ENCODE measurements at regions not wholly inside any gene's neighbourhood (a gene's known extent, or its start where the extent isn't known, plus 50 kb on each side); places are given as distances from the start of the nearest gene placed in this dataset.
"Not testable (repeated sequence)": the region's sequence is repeated elsewhere in the genome, so short reads cannot be mapped to it uniquely, and the experiment has no call there.

DNA sequence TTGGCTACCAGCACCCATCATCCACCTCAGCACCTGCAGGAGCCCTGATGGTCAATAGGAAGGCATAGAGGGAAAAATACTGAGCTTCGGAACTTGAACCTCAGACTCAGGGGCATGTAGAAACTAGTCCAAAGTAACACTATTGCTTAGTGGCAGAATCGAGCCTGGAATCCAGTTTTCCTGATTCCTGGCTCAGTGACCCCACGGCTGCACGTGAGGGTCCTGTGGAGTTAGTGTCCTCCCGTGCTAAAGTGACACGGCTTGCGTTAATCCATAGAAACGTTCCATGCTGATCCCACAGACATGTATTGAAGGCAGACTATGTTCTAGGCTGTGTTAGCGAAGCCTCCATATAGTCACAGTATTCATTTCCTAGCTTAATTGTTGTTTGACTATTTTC is 747.0 kb upstream of the TPTE start:
- Histone ChIP-seq H3K27ac (no peak overlapping the region), H3K4me3 (replicated peaks in 1 of 3) (no peak overlapping the region), H3K4me1 (no peaks in the 10 kb centered on the region), H3K36me3 (no peaks in the 10 kb centered on the region), H3K9me3 (no peaks in the 10 kb centered on the region), H3K27me3 (no peaks in the 10 kb centered on the region)
- DNase-seq = no peak
- intact Hi-C loops (cut with DNase I) = no loop called here
- TF ChIP-seq, protein P1, sequence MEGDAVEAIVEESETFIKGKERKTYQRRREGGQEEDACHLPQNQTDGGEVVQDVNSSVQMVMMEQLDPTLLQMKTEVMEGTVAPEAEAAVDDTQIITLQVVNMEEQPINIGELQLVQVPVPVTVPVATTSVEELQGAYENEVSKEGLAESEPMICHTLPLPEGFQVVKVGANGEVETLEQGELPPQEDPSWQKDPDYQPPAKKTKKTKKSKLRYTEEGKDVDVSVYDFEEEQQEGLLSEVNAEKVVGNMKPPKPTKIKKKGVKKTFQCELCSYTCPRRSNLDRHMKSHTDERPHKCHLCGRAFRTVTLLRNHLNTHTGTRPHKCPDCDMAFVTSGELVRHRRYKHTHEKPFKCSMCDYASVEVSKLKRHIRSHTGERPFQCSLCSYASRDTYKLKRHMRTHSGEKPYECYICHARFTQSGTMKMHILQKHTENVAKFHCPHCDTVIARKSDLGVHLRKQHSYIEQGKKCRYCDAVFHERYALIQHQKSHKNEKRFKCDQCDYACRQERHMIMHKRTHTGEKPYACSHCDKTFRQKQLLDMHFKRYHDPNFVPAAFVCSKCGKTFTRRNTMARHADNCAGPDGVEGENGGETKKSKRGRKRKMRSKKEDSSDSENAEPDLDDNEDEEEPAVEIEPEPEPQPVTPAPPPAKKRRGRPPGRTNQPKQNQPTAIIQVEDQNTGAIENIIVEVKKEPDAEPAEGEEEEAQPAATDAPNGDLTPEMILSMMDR (IDR thresholded peaks at IDR 0.05) = no peak
- TF ChIP-seq POLR2A (IDR thresholded peaks at IDR 0.05) = no peak
- WGBS, 2 donors = 67 to 69% methylated on average over 9 of the region's 9 CpGs

DNA sequence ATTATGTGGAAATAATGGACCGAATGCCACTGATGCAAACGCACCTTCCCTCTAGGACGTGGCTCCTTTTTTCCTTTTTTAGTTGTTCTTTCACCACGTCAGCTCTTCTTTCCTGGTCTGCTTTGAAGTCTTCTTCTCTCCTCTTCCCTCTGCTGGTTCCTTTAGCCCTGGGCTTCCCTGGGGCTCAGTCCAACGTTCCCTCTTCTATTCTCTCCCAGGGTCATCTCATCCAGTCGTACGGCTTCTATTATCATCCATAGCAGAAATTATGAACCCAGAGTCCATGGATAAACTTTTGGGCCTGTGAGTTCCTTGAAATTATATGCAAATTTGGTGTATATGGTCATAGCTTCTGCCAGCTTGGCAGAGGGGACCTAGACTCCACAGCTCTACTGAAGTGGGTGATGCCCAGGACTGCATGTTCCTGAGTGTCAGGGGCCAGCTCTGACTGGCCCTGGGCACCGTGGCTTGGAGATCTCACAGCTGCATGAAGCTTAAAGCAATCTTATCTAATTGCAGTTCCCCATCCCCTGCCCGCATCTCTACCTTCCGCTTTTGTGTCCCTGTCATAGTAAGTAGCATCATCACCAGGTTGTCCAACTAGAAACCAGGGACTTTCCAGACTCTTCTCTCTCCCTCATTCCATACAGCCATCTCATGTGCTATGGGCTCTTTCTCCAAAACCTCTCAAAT is 746.3 kb upstream of the TPTE start:
- H3K27me3 ChIP-seq; H3K36me3 ChIP-seq; H3K9me3 ChIP-seq; intact Hi-C loops (cut with DNase I); H3K27ac ChIP-seq; H3K4me3 ChIP-seq (replicated peaks in 1 of 3); DNase-seq; H3K4me1 ChIP-seq: not testable (repeated sequence)
- WGBS, 2 donors = 64 to 73% methylated on average over 10 of the region's 10 CpGs

DNA sequence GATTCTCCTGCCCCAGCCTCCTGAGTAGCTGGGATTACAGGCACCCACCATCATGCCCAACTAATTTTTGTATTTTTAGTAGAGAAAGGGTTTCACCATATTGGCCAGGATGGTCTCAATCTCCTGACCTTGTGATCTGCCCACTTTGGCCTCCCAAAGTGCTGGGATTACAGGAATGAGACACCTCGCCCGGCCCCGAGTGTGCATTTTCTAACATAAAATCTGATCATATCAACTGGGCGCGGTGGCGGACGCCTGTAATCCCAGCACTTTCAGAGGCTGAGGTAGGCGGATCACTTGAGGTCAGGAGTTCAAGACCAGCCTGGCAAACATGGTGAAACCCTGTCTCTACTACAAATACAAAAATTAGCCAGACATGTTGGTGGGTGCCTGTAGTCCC is 745.5 kb upstream of the TPTE start:
- WGBS, 2 donors = 70 to 74% methylated on average over 8 of the region's 8 CpGs
- H3K27me3 ChIP-seq; intact Hi-C loops (cut with DNase I); H3K4me3 ChIP-seq (replicated peaks in 1 of 3); H3K4me1 ChIP-seq; H3K36me3 ChIP-seq; DNase-seq; H3K27ac ChIP-seq; H3K9me3 ChIP-seq: not testable (repeated sequence)

DNA sequence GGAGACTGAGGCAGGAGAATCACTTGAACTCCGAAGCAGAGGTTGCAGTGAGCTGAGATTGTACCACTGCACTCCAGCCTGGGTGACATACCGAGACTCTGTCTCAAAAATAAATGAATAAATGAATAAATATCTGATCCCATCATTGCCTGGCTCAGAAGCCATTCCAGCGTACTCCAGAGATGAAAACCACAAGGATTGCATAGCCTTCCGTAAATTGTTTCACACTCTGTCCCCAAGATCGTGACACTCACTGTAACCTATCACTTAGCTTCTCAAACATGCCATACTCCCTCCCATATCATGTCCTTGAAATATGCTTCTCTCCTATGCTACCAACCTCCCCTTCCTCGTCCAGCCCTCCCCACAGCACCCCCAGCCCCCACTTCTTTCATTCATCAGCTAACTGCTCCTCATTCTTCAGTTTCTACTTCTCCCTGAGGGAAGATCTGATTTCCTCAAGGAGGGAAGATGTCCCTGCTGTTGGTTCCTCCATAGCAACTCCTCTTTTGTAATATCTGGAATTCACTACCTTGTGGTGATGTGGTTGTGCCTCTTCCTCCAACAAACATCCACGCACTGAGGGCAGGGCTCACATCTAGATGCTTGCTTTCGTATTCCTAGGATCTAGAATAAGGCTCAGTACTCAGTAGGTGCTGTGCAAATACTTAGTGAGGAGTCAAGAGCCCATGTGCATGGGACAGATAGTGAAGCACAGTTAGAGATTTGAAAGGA is 744.9 kb upstream of the TPTE start:
- H3K9me3 ChIP-seq; intact Hi-C loops (cut with DNase I); H3K4me1 ChIP-seq; H3K4me3 ChIP-seq (replicated peaks in 1 of 3); H3K27ac ChIP-seq; H3K36me3 ChIP-seq; DNase-seq; H3K27me3 ChIP-seq: not testable (repeated sequence)
- WGBS, 2 donors = 51% methylated on average over 8 of the region's 8 CpGs

DNA sequence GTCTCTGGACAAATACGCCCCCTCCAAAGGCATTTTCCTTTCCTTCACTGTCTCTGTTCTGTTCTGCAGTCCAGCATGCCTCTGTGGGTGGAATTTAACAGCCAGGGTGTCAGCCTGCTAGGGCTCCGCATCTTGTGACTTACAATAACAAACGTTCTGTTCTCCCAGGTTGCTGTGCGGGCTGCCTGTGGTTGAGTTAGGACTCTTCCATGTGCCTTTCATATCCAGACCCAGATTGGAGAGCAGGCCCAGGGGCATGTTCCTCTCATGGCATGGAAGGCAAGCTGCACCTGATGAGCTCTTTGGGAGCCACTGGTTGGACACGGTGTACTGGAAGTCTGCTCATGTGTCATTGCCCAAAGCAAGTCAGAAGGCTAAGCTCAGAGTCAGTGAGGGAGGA is 742.8 kb upstream of the TPTE start:
- intact Hi-C loops (cut with DNase I); H3K4me1 ChIP-seq; H3K27me3 ChIP-seq; H3K36me3 ChIP-seq; H3K27ac ChIP-seq; H3K9me3 ChIP-seq; H3K4me3 ChIP-seq (replicated peaks in 1 of 3); DNase-seq: not testable (repeated sequence)
- 72 to 74% methylated on average over 5 of the region's 5 CpGs for WGBS, 2 donors

DNA sequence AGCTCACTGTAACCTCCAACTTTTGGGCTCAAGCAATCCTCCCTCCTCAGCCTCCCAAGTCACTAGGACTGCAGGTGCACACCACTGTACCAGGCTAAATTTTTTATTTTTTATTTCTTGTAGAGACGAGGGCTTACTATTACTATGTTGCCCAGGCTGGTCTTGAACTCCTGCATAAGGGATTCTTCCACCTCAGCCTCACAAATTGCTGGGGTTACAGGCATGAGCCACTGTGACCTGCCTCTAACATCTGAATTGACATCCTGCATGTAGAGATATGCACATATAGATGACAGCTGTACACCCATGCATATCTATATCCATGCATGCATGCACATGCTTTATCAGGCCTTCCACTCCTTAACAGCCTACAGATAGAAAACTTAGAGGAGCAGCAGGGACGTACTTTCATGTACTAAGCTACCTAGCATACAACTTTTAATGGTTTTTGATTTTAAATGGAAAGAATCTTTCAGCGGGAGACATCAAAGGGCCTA is 740.9 kb upstream of the TPTE start:
- intact Hi-C loops (cut with DNase I) = no loop called here
- TF ChIP-seq, protein P1 (IDR thresholded peaks at IDR 0.05) = no peak
- Histone ChIP-seq H3K4me1 (no peaks in the 10 kb centered on the region), H3K27ac (no peak overlapping the region), H3K36me3 (no peaks in the 10 kb centered on the region), H3K4me3 (replicated peaks in 1 of 3) (no peak overlapping the region), H3K9me3 (no peaks in the 10 kb centered on the region), H3K27me3 (no peaks in the 10 kb centered on the region)
- WGBS, 2 donors = 37 to 47% methylated on average over 3 of the region's 3 CpGs
- DNase-seq = no peak

DNA sequence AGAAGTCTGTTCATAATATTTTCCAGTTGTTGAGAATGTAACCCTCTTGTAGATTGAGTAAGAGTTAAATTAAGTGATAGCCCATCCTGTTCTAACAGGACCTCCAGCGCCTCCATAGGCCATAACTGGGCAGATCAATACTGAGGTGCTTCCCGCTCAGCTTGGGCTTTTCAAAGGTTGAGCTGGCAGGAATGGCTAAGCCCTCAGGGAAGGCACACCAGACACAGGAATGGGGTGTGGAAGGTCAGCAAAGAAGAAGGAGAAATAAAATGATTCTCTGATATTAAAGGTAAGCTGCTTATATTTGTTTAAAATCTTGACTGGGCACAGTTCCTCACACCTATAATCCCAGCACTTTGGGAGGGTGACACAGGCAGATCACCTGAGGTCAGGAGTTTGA is 737.8 kb upstream of the TPTE start:
- H3K27ac ChIP-seq; DNase-seq; intact Hi-C loops (cut with DNase I); H3K36me3 ChIP-seq; H3K4me1 ChIP-seq; H3K27me3 ChIP-seq; H3K4me3 ChIP-seq (replicated peaks in 1 of 3); H3K9me3 ChIP-seq: not testable (repeated sequence)
- 32 to 35% methylated on average over 2 of the region's 2 CpGs for WGBS, 2 donors

DNA sequence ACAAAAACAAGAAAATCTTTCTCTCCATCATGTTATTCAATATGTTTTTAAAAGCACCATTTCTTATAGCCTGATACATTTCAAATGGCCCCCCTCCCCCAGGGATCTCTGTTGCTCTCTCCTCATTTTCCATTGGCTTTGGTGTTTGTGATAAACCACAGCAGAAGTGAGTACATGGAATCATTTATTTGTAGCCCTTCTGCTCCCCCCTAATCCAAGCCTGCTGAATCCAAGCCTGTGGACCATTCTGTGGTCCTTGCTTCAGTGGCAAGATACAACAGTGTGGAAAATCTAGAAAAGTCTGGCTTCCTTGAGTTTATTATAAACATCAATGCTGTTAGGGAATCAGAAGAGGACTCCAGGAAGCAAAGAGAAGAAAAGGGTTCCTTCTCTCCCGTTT is 737.2 kb upstream of the TPTE start:
- H3K36me3 ChIP-seq; H3K27me3 ChIP-seq; intact Hi-C loops (cut with DNase I); DNase-seq; H3K27ac ChIP-seq; H3K4me3 ChIP-seq (replicated peaks in 1 of 3); H3K9me3 ChIP-seq; H3K4me1 ChIP-seq: not testable (repeated sequence)
- 22 to 28% methylated on average over 1 of the region's 1 CpG for WGBS, 2 donors

DNA sequence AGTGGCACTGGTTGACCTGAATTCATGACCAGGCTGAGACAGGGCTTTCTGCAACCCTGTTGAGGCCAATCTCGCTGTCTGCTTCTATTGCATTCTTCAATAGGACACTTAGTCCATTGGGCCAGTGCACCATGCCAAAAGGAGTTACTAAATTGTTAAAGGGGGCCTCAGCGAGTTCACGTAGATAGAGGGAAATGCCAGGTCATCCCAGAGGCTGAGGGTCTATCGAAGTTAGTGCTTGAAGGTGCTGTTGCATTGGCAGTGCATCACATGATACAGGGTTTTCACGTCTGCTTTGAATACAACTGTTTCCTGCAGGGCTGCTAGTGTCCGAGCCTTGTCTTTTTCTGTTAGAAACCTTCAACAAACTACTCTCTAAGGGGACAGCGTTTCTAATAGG is 735.3 kb upstream of the TPTE start:
- DNase-seq; H3K4me1 ChIP-seq; H3K4me3 ChIP-seq (replicated peaks in 1 of 3); H3K36me3 ChIP-seq; intact Hi-C loops (cut with DNase I); H3K9me3 ChIP-seq; H3K27ac ChIP-seq; H3K27me3 ChIP-seq: not testable (repeated sequence)
- WGBS, 2 donors = 42 to 54% methylated on average over 7 of the region's 7 CpGs

DNA sequence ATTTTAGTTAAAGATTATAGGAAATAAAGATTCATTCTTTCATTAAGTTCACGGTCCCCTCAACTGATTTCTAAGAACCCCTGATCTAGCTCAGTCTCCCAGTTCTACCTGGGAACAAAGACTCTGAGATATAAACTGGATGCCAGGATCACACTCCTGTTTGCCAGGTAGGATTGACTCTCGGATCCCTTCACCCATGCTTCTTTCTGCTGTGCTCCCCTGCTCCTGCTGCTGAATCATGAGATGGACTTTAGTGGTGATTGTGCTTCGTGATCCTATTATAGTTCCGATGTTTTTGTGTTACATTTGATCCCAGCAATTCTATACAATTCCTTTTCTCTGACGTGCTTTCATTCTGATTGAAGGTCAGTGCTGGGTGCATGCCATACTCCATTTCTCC is 733.1 kb upstream of the TPTE start:
- H3K4me3 ChIP-seq (replicated peaks in 1 of 3); H3K4me1 ChIP-seq; H3K27ac ChIP-seq; DNase-seq; H3K27me3 ChIP-seq; H3K9me3 ChIP-seq; H3K36me3 ChIP-seq; intact Hi-C loops (cut with DNase I): not testable (repeated sequence)
- WGBS, 2 donors = 45 to 59% methylated on average over 5 of the region's 5 CpGs

DNA sequence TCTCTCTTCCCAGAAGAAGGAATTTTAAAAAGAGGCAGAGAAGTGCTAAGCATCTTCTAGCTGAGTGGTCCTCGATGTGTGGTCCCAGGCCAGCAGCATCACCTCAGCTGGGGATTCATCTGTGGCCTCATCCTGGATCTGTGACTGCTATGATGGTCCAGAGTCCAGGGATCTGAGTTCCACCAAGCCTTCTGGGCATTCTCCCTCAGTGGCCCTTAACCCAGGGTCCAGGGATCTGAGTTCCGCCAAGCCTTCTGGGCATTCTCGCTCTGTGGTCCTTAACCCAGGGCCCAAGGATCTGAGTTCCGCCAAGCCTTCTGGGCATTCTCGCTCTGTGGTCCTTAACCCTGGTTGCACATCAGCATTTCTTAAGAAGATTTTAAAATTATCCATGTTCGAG is 731.0 kb upstream of the TPTE start:
- H3K4me1 ChIP-seq; H3K27ac ChIP-seq; H3K36me3 ChIP-seq; H3K4me3 ChIP-seq (replicated peaks in 1 of 3); DNase-seq; H3K27me3 ChIP-seq; H3K9me3 ChIP-seq; intact Hi-C loops (cut with DNase I): not testable (repeated sequence)
- WGBS, 2 donors = 70 to 72% methylated on average over 6 of the region's 6 CpGs

Data from thyroid gland (tissue), 4 donors.